ENCODE measurements at regions not wholly inside any gene's neighbourhood (a gene's known extent, or its start where the extent isn't known, plus 50 kb on each side); places are given as distances from the start of the nearest gene placed in this dataset.
A peak's percentile ranks its signal among the peaks of the same experiment; 100 is the strongest.

GRCh38 chr3:102085431-102086176 is 236.3 kb downstream of the NFKBIZ start (continued):
- TF ChIP-seq, protein P1, sequence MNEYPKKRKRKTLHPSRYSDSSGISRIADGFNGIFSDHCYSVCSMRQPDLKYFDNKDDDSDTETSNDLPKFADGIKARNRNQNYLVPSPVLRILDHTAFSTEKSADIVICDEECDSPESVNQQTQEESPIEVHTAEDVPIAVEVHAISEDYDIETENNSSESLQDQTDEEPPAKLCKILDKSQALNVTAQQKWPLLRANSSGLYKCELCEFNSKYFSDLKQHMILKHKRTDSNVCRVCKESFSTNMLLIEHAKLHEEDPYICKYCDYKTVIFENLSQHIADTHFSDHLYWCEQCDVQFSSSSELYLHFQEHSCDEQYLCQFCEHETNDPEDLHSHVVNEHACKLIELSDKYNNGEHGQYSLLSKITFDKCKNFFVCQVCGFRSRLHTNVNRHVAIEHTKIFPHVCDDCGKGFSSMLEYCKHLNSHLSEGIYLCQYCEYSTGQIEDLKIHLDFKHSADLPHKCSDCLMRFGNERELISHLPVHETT (tag by site-specific recombination; IDR thresholded peaks at IDR 0.05) = 0 out of 2 replicates have a peak, but pooled peaks have one; percentile 67
- TF ChIP-seq ZNF510 (tag by site-specific recombination; IDR thresholded peaks at IDR 0.05; ENCODE audit: insufficient replicate concordance) (no peak), FEZF1 (tag by site-specific recombination; IDR thresholded peaks at IDR 0.05) (peak; percentile 7; the same call in 1 of the 2 replicates), ZNF501 (tag by site-specific recombination; IDR thresholded peaks at IDR 0.05) (no peak), ZNF239 (tag by site-specific recombination; IDR thresholded peaks at IDR 0.05) (no peak), ZNF366 (tag by site-specific recombination; conservative IDR thresholded peaks at IDR 0.05) (peak; percentile 83), WT1 (tag by site-specific recombination; IDR thresholded peaks at IDR 0.05) (no peak), ZNF513 (tag by site-specific recombination; IDR thresholded peaks at IDR 0.05) (no peak), ZIC2 (tag by site-specific recombination; IDR thresholded peaks at IDR 0.05) (no peak), ZNF629 (tag by site-specific recombination; IDR thresholded peaks at IDR 0.05) (peak; percentile 82), HOXC10 (CRISPR knock-in tag; IDR thresholded peaks at IDR 0.05) (no peak), GLIS1 (tag by site-specific recombination; IDR thresholded peaks at IDR 0.05) (peak; percentile 73), ZNF701 (tag by site-specific recombination; IDR thresholded peaks at IDR 0.05) (no peak), ZSCAN5A (tag by site-specific recombination; IDR thresholded peaks at IDR 0.05) (no peak), ZFP3 (tag by site-specific recombination; IDR thresholded peaks at IDR 0.05; ENCODE audit: low read depth) (no peak), ZNF394 (tag by site-specific recombination; IDR thresholded peaks at IDR 0.05; ENCODE audit: borderline replicate concordance) (no peak), ZFP37 (tag by site-specific recombination; IDR thresholded peaks at IDR 0.05) (no peak), ZNF23 (tag by site-specific recombination; IDR thresholded peaks at IDR 0.05; ENCODE audit: borderline replicate concordance) (no peak), MEIS1 (CRISPR knock-in tag; IDR thresholded peaks at IDR 0.05; ENCODE audit: borderline replicate concordance) (no peak), ZNF169 (tag by site-specific recombination; IDR thresholded peaks at IDR 0.05) (no peak), ZNF202 (tag by site-specific recombination; IDR thresholded peaks at IDR 0.05; ENCODE audit: borderline replicate concordance) (no peak), EGR2 (tag by site-specific recombination; IDR thresholded peaks at IDR 0.05; ENCODE audit: low read depth) (no peak), ZFP41 (tag by site-specific recombination; IDR thresholded peaks at IDR 0.05; ENCODE audit: borderline replicate concordance) (no peak), GLI4 (tag by site-specific recombination; IDR thresholded peaks at IDR 0.05) (no peak)
- TF ChIP-seq, protein P2, sequence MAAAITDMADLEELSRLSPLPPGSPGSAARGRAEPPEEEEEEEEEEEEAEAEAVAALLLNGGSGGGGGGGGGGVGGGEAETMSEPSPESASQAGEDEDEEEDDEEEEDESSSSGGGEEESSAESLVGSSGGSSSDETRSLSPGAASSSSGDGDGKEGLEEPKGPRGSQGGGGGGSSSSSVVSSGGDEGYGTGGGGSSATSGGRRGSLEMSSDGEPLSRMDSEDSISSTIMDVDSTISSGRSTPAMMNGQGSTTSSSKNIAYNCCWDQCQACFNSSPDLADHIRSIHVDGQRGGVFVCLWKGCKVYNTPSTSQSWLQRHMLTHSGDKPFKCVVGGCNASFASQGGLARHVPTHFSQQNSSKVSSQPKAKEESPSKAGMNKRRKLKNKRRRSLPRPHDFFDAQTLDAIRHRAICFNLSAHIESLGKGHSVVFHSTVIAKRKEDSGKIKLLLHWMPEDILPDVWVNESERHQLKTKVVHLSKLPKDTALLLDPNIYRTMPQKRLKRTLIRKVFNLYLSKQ (tag by site-specific recombination; IDR thresholded peaks at IDR 0.05; ENCODE audit: borderline replicate concordance) = no peak
- TF ChIP-seq, protein P3, sequence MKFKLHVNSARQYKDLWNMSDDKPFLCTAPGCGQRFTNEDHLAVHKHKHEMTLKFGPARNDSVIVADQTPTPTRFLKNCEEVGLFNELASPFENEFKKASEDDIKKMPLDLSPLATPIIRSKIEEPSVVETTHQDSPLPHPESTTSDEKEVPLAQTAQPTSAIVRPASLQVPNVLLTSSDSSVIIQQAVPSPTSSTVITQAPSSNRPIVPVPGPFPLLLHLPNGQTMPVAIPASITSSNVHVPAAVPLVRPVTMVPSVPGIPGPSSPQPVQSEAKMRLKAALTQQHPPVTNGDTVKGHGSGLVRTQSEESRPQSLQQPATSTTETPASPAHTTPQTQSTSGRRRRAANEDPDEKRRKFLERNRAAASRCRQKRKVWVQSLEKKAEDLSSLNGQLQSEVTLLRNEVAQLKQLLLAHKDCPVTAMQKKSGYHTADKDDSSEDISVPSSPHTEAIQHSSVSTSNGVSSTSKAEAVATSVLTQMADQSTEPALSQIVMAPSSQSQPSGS (tag by site-specific recombination; IDR thresholded peaks at IDR 0.05; ENCODE audit: low read depth) = peak; percentile 78

Data from HEK293 (cell line).